ENCODE measurements at regions not wholly inside any gene's neighbourhood (a gene's known extent, or its start where the extent isn't known, plus 50 kb on each side); places are given as distances from the start of the nearest gene placed in this dataset.

GRCh38 chr2:21443494-21444105 is 319.8 kb downstream of the TDRD15 start:
- no peak overlapping the region for H3K4me2 ChIP-seq (ENCODE audit: low read length)
- no peaks in the 10 kb centered on the region for H3K9me3 ChIP-seq (ENCODE audit: control insufficient read depth, low read length)
- no peak overlapping the region for H3K9ac ChIP-seq
- H3K4me1 ChIP-seq: no peaks in the 10 kb centered on the region
- no peak for TF ChIP-seq CTCF (IDR thresholded peaks at IDR 0.05)
- H3K36me3 ChIP-seq (ENCODE audit: control insufficient read depth, insufficient read depth, low read length): no peaks in the 10 kb centered on the region
- H2AFZ ChIP-seq: no peak overlapping the region
- no peak overlapping the region for H3K27ac ChIP-seq
- no peak overlapping the region for H3K4me3 ChIP-seq (ENCODE audit: low read depth, low read length)
- no peaks in the 10 kb centered on the region for H3K27me3 ChIP-seq (ENCODE audit: control insufficient read depth, insufficient read depth, low read length)
- H3K79me2 ChIP-seq: no peaks in the 10 kb centered on the region

- no peak for TF ChIP-seq CTCF (IDR thresholded peaks at IDR 0.05)
- H3K4me3 ChIP-seq (ENCODE audit: low read depth, low read length): no peak overlapping the region
- H3K36me3 ChIP-seq (ENCODE audit: control insufficient read depth, insufficient read depth, low read length): no peaks in the 10 kb centered on the region
Observed at GRCh38 chr2:21449881-21450280, 326.1 kb downstream of the TDRD15 start.

GRCh38 chr2:21451403-21451802 is 327.6 kb downstream of the TDRD15 start:
- Histone ChIP-seq H3K27ac (no peak overlapping the region), H3K27me3 (ENCODE audit: control insufficient read depth, insufficient read depth, low read length) (no peaks in the 10 kb centered on the region), H3K79me2 (no peaks in the 10 kb centered on the region), H3K4me3 (ENCODE audit: low read depth, low read length) (no peak overlapping the region), H3K4me1 (no peaks in the 10 kb centered on the region), H2AFZ (no peak overlapping the region), H3K36me3 (ENCODE audit: control insufficient read depth, insufficient read depth, low read length) (no peaks in the 10 kb centered on the region), H3K4me2 (ENCODE audit: low read length) (no peak overlapping the region), H3K9me3 (ENCODE audit: control insufficient read depth, low read length) (no peaks in the 10 kb centered on the region), H3K9ac (no peak overlapping the region)
- no peak for TF ChIP-seq CTCF (IDR thresholded peaks at IDR 0.05)

More at GRCh38 chr2:21449881-21450280, 326.1 kb downstream of the TDRD15 start:
- no peaks in the 10 kb centered on the region for H3K79me2 ChIP-seq
- no peak overlapping the region for H3K4me2 ChIP-seq (ENCODE audit: low read length)
- H3K4me1 ChIP-seq: no peaks in the 10 kb centered on the region
- no peak overlapping the region for H3K9ac ChIP-seq
- H3K27me3 ChIP-seq (ENCODE audit: control insufficient read depth, insufficient read depth, low read length): no peaks in the 10 kb centered on the region
- H3K27ac ChIP-seq: no peak overlapping the region
- no peaks in the 10 kb centered on the region for H3K9me3 ChIP-seq (ENCODE audit: control insufficient read depth, low read length)
- no peak overlapping the region for H2AFZ ChIP-seq

- no peak overlapping the region for H3K4me2 ChIP-seq (ENCODE audit: low read length)
- no peaks in the 10 kb centered on the region for H3K9me3 ChIP-seq (ENCODE audit: control insufficient read depth, low read length)
- no peak overlapping the region for H2AFZ ChIP-seq
- H3K9ac ChIP-seq: no peak overlapping the region
- H3K36me3 ChIP-seq (ENCODE audit: control insufficient read depth, insufficient read depth, low read length): no peaks in the 10 kb centered on the region
- no peaks in the 10 kb centered on the region for H3K4me1 ChIP-seq
- TF ChIP-seq CTCF (IDR thresholded peaks at IDR 0.05): no peak
- H3K4me3 ChIP-seq (ENCODE audit: low read depth, low read length): no peak overlapping the region
- no peaks in the 10 kb centered on the region for H3K27me3 ChIP-seq (ENCODE audit: control insufficient read depth, insufficient read depth, low read length)
- no peak overlapping the region for H3K27ac ChIP-seq
- no peaks in the 10 kb centered on the region for H3K79me2 ChIP-seq
Observed at GRCh38 chr2:21452263-21452662, 328.5 kb downstream of the TDRD15 start.

GRCh38 chr2:21452678-21453077 is 328.9 kb downstream of the TDRD15 start:
- H3K9me3 ChIP-seq (ENCODE audit: control insufficient read depth, low read length): no peaks in the 10 kb centered on the region
- no peaks in the 10 kb centered on the region for H3K27me3 ChIP-seq (ENCODE audit: control insufficient read depth, insufficient read depth, low read length)
- no peaks in the 10 kb centered on the region for H3K36me3 ChIP-seq (ENCODE audit: control insufficient read depth, insufficient read depth, low read length)
- H3K79me2 ChIP-seq: no peaks in the 10 kb centered on the region
- H3K9ac ChIP-seq: no peak overlapping the region
- TF ChIP-seq CTCF (IDR thresholded peaks at IDR 0.05): no peak
- no peaks in the 10 kb centered on the region for H3K4me1 ChIP-seq
- no peak overlapping the region for H2AFZ ChIP-seq
- no peak overlapping the region for H3K4me2 ChIP-seq (ENCODE audit: low read length)
- H3K4me3 ChIP-seq (ENCODE audit: low read depth, low read length): no peak overlapping the region
- H3K27ac ChIP-seq: no peak overlapping the region

Measured in parathyroid adenoma (tissue), 2 donors.